HUDEP-2 (cell line): ENCODE measurements at regions not wholly inside any gene's neighbourhood (a gene's known extent, or its start where the extent isn't known, plus 50 kb on each side); places are given as distances from the start of the nearest gene placed in this dataset.
"Not testable (repeated sequence)": the region's sequence is repeated elsewhere in the genome, so short reads cannot be mapped to it uniquely, and the experiment has no call there.

ENCODE experiments used
- DNase-seq, 76 experiments: peaks; one replicate each; lab custom pipeline; 2025; ENCODE audit not compliant: unreplicated experiment in 76 of 76; lab: John Stamatoyannopoulos, UW

- DNase-seq: no peak
Measured at GRCh38 chr5:18496041-18496440, 861.8 kb downstream of the TAF11L14 start.

GRCh38 chr5:18497089-18497488 is 862.8 kb downstream of the TAF11L14 start:
- DNase-seq: no peak

- DNase-seq: no peak
Measured at GRCh38 chr5:18503797-18504328, 869.6 kb downstream of the TAF11L14 start.

GRCh38 chr5:18507114-18507513 is 872.9 kb downstream of the TAF11L14 start:
- no peak for DNase-seq

GRCh38 chr5:18517641-18518380 is 883.6 kb downstream of the TAF11L14 start:
- DNase-seq: no peak

- no peak for DNase-seq
Measured at GRCh38 chr5:18523380-18523779, 889.1 kb downstream of the TAF11L14 start.

GRCh38 chr5:18526792-18527405 is 892.6 kb downstream of the TAF11L14 start:
- DNase-seq: no peak

GRCh38 chr5:18533137-18533536 is 898.9 kb downstream of the TAF11L14 start:
- DNase-seq: no peak

- DNase-seq: no peak
Measured at GRCh38 chr5:18534119-18534518, 899.9 kb downstream of the TAF11L14 start.

GRCh38 chr5:18535753-18536152 is 901.5 kb downstream of the TAF11L14 start:
- DNase-seq: not testable (repeated sequence)

- DNase-seq: no peak
Measured at GRCh38 chr5:18544421-18544820, 910.2 kb downstream of the TAF11L14 start.

GRCh38 chr5:18546591-18546990 is 912.3 kb downstream of the TAF11L14 start:
- no peak for DNase-seq

GRCh38 chr5:18551716-18552115 is 917.5 kb downstream of the TAF11L14 start:
- DNase-seq: no peak

GRCh38 chr5:18553269-18553668 is 919.0 kb downstream of the TAF11L14 start:
- no peak for DNase-seq

GRCh38 chr5:18560602-18561001 is 926.3 kb downstream of the TAF11L14 start:
- DNase-seq: no peak

- DNase-seq: no peak
Measured at GRCh38 chr5:18563853-18564252, 929.6 kb downstream of the TAF11L14 start.

GRCh38 chr5:18566671-18567070 is 932.4 kb downstream of the TAF11L14 start:
- DNase-seq: no peak

GRCh38 chr5:18576586-18576985 is 942.3 kb downstream of the TAF11L14 start:
- no peak for DNase-seq

- no peak for DNase-seq
Measured at GRCh38 chr5:18601185-18601584, 966.9 kb downstream of the TAF11L14 start.

- DNase-seq: no peak
Measured at GRCh38 chr5:18602402-18602801, 968.1 kb downstream of the TAF11L14 start.

- DNase-seq: no peak
Measured at GRCh38 chr5:18605186-18605585, 970.9 kb downstream of the TAF11L14 start.

GRCh38 chr5:18607570-18607969 is 973.3 kb downstream of the TAF11L14 start:
- no peak for DNase-seq
